D721Med (cell line): ENCODE measurements at regions not wholly inside any gene's neighbourhood (a gene's known extent, or its start where the extent isn't known, plus 50 kb on each side); places are given as distances from the start of the nearest gene placed in this dataset.

Experiments
- DNase-seq: peaks from one replicate; pipeline ENCODE4 v3.0.0; 2011; ENCODE audit warnings: low spot score; ENCODE audit not compliant: insufficient read length
- FAIRE-seq: peaks from 2 replicates; lab custom pipeline; 2011; peaks lifted over from hg19 to GRCh38; lab: Jason Lieb, UNC
- TF ChIP-seq, protein P1 (sequence below): IDR thresholded peaks from 2 replicates; pipeline ENCODE4 v1.5.1; 2012; ENCODE audit warnings: mild to moderate bottlenecking, control low read depth; ENCODE audit not compliant: insufficient read depth; ENCODE audit errors: missing control alignments

DNA sequence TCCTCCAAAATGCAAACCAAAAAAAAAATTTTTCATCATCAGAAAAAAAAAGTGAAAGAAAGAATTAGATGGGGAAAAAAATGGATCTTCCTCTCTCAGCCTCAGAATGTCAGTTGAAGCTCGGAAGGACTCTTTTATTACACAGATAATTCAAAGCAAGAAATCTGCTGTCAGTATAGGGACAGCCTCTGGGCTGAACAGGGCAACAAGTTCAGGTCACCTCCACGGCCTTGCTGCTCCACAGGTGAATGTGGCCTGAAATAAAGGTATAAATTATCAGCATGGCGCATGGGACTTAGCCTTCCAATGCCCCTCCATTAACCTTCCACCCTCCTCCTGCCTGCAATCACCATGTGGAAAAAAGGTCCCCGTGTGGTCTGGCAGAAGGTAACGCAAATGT, 316.8 kb upstream of the POU3F3 start:
- FAIRE-seq (no peak), DNase-seq (no peak)
- TF ChIP-seq, protein P1, sequence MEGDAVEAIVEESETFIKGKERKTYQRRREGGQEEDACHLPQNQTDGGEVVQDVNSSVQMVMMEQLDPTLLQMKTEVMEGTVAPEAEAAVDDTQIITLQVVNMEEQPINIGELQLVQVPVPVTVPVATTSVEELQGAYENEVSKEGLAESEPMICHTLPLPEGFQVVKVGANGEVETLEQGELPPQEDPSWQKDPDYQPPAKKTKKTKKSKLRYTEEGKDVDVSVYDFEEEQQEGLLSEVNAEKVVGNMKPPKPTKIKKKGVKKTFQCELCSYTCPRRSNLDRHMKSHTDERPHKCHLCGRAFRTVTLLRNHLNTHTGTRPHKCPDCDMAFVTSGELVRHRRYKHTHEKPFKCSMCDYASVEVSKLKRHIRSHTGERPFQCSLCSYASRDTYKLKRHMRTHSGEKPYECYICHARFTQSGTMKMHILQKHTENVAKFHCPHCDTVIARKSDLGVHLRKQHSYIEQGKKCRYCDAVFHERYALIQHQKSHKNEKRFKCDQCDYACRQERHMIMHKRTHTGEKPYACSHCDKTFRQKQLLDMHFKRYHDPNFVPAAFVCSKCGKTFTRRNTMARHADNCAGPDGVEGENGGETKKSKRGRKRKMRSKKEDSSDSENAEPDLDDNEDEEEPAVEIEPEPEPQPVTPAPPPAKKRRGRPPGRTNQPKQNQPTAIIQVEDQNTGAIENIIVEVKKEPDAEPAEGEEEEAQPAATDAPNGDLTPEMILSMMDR, result no peak

DNA sequence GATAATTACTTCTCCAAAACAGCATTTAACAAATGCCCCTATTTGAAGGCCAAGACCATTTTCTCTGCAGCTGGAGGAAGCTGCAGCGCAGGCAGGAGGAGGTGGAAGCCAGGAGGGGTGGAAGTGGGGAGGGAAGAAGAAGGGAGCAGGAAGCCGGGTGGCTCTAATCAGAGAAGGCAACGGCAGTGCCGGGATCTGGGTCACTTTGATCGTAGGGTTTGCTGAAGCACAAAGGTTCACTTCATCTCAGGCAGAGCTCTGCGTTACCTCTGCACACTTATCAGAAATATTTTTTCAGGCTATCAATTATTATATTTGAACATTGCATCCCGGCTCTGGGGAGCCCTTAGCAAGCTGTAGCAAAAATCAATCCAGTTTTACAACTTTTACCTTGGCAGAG, 315.8 kb upstream of the POU3F3 start:
- DNase-seq (no peak), FAIRE-seq (no peak)
- TF ChIP-seq, protein P1, result no peak

DNA sequence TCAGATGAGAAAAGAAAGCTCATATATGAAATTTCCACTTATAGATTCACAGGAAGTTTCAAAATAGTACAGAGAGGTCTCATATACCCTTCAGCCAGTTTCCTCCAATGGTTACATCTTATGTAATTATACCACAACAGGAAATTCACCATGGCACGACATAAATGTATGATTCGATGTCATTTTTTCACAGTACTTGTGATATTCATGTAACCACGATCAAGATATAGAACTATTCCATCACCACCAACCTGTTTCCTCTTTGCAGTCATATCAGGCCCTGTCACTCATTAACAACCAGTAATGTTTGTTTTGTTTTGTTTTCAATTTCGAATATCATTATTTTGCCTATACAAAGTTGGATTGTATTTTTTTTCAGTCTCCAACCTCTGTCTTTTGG, 314.3 kb upstream of the POU3F3 start:
- TF ChIP-seq, protein P1, result no peak
- FAIRE-seq (no peak), DNase-seq (no peak)

DNA sequence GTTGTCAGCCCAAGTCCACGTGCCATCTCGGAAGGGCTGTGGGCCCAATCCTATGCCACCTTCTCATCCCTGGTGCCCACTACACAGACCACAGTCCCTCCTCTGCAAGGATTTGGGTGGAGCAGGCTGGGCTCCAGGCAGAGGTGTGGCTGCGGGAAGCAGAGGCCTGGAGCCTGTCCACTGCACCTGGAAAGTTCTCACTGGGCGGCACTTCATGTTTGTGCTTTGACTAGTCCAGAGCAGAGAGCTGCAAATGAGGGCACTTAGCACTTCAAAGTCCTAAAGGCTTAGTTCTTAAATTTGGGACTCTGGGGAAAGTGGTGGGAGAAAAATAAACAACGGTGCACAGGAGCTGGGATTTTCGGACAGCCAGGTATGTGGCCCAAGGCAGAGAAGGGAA, 308.9 kb upstream of the POU3F3 start:
- no peak for DNase-seq
- FAIRE-seq, result no peak
- TF ChIP-seq, protein P1, result no peak

DNA sequence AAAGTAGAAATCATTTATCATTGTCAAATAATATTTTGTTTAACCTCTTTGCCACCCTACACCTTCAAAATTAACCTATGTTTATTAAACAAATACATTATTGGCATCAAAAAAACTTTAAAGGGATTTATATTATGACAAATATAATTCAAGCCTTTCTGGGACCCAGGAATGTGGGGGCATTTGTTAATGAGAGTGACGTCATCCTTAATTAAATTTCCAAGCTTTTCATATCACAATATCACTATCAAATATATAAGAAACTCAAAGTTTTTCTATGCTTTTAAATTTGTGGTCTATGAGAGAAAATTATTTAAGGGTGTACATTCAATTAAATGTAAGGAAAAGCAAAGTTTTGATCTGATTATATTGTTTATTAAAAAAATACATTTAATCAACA, 307.4 kb upstream of the POU3F3 start:
- TF ChIP-seq, protein P1, result no peak
- DNase-seq (no peak), FAIRE-seq (no peak)

DNA sequence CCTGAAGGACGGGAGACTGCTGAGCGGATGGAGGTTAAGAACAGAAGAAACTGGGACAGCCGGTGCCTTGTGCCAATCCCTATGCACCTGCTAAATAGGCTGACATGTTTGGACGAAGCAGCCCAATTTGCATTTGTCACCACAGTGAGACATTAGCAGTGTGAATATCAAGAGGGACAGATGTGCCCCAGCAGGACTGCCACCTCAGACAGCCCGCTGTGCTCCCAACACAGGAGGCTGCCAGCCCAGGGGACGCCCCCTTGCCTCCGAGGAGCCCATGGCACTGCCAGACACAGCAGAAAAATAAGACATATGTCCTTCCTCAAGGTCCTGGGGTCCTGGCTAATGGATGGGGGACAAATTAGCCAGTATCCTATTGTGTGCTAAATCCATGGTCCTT, 306.7 kb upstream of the POU3F3 start:
- no peak for FAIRE-seq
- DNase-seq, result no peak

DNA sequence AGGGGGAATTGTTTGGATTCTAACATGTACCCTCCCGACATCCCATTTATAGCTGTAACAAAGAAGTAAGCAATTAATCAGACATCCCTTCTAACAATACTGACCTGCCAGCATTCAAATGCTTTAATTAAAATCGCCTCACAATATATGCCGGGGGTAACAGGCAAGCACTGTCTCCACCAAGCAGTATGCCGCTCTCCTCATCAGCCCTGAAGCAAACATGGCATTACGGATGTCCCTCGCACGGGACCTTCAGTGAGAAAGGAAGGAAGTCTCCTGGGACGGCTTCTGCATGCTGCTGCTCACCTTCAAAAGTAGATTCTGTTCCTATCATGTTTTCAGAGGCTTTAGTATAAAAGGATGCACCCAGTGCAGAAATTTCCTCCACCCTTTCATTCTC, 292.7 kb upstream of the POU3F3 start:
- TF ChIP-seq, protein P1, result no peak
- FAIRE-seq (no peak), DNase-seq (no peak)

More for the DNA sequence above, 306.7 kb upstream of the POU3F3 start:
- TF ChIP-seq, protein P1, result no peak
